Neural crest cell (in vitro differentiated cells): ENCODE measurements at regions not wholly inside any gene's neighbourhood (a gene's known extent, or its start where the extent isn't known, plus 50 kb on each side); places are given as distances from the start of the nearest gene placed in this dataset.
A peak's percentile ranks its signal among the peaks of the same experiment; 100 is the strongest.
"Not testable (repeated sequence)": the region's sequence is repeated elsewhere in the genome, so short reads cannot be mapped to it uniquely, and the experiment has no call there.

ENCODE experiments used
- DNase-seq: peaks from one replicate; pipeline ENCODE4 v3.0.0; 2021; ENCODE audit warnings: low read depth, mixed read lengths, low spot score
- H3K27ac Mint-ChIP-seq: one replicate; pipeline ENCODE4 v1.8.0; 2021; ENCODE audit warnings: mild to moderate bottlenecking, mixed read lengths; ENCODE audit not compliant: unreplicated experiment
- H3K27me3 Mint-ChIP-seq: 2 replicates; pipeline ENCODE4 v1.8.0; 2021; ENCODE audit warnings: low read depth, mild to moderate bottlenecking, mixed read lengths
- H3K36me3 Mint-ChIP-seq: 2 replicates; pipeline ENCODE4 v1.8.0; 2021; ENCODE audit warnings: low read depth, mild to moderate bottlenecking, mixed read lengths
- H3K4me1 Mint-ChIP-seq: 2 replicates; pipeline ENCODE4 v1.8.0; 2021; ENCODE audit warnings: mixed read lengths
- H3K4me3 Mint-ChIP-seq: one replicate; pipeline ENCODE4 v1.8.0; 2021; ENCODE audit warnings: mild to moderate bottlenecking, mixed read lengths
- H3K9me3 Mint-ChIP-seq: 2 replicates; pipeline ENCODE4 v1.8.0; 2021; ENCODE audit warnings: mixed read lengths
- CTCF ChIP-seq: fragments of 200-600 bp; sonication (generic); conservative IDR thresholded peaks from 2 replicates; pipeline ENCODE4 v1.5.0; 2021; ENCODE audit warnings: antibody characterized with exemption, mild to moderate bottlenecking

DNA sequence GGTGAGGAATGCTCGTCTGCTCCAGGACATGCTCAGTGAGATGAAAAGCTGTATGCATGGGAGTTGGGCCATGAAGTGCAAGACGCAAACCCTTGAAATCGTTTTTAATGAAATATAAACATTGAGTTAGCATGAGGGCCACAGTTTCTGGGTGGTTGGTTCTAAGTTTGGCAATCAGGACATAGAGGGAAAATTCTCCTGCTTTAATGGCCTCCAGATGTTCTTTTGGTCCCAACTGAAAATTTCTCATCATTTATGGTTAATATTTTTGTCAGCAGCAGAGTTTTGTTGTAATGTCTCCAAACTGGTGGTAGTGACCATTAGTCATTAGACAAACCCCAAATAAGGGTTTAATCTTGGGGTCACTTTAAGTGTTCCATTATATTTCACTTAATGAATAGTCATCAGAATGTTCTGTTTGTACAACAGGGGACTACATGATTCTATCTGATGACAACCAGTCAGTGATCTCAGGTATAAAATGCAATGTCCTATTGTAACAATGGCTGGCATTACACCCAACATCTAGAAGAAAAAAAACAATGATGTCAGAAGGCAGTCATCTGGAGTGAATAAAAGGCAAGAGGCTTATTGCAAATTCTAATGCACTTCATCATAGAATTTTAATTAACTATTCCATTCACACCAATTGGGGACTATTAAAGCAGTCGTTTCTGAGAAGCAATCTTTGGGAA, 197.4 kb downstream of the JCAD start:
- Mint-ChIP-seq H3K4me3 (no peak overlapping the region), H3K9me3 (no peaks in the 10 kb centered on the region), H3K27ac (no peak overlapping the region), H3K27me3 (no peaks in the 10 kb centered on the region), H3K36me3 (no peaks in the 10 kb centered on the region), H3K4me1 (peaks cover 37% of the 10 kb centered on the region)
- no peak for TF ChIP-seq CTCF
- DNase-seq, result no peak

- H3K27ac Mint-ChIP-seq, H3K9me3 Mint-ChIP-seq, H3K36me3 Mint-ChIP-seq, H3K4me3 Mint-ChIP-seq, DNase-seq, H3K27me3 Mint-ChIP-seq: not testable (repeated sequence)
- H3K4me1 Mint-ChIP-seq, result peaks cover 32% of the 10 kb centered on the region
These were observed 198.2 kb downstream of the JCAD start for GRCh38 chr10:29861231-29861630.

DNA sequence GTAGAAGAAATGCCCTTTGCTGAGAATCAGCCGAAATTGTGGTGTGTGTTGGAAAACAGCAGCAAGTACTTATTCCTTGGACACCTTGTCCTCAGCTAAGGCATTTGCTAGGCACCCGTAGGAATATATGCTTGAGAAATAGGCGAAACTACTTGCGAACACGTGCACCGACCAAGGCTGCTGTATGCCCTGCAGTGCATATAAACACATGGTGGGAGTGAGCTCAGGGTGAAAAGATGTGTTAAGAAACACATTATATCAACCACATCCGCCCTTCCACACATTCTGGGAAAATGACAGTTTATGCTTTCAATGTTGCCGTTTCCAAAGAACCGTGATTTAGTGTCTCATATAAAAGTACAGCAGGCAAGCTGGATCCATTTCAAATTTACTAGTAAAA, 199.2 kb downstream of the JCAD start:
- Mint-ChIP-seq H3K36me3 (no peaks in the 10 kb centered on the region), H3K4me1 (peaks cover 21% of the 10 kb centered on the region), H3K4me3 (no peak overlapping the region), H3K9me3 (no peaks in the 10 kb centered on the region), H3K27ac (no peak overlapping the region), H3K27me3 (no peaks in the 10 kb centered on the region)
- DNase-seq, result no peak
- TF ChIP-seq CTCF, result no peak

- Mint-ChIP-seq H3K27ac (no peak overlapping the region), H3K36me3 (no peaks in the 10 kb centered on the region), H3K9me3 (no peaks in the 10 kb centered on the region), H3K4me3 (no peak overlapping the region), H3K4me1 (peaks cover 19% of the 10 kb centered on the region), H3K27me3 (no peaks in the 10 kb centered on the region)
- no peak for DNase-seq
- TF ChIP-seq CTCF, result no peak
These were observed 199.8 kb downstream of the JCAD start for GRCh38 chr10:29859521-29860130.

- peak overlapping the region; percentile 16 for H3K4me3 Mint-ChIP-seq
- H3K27ac Mint-ChIP-seq, result no peak overlapping the region
- peaks cover 19% of the 10 kb centered on the region for H3K4me1 Mint-ChIP-seq
- H3K36me3 Mint-ChIP-seq, result no peaks in the 10 kb centered on the region
- TF ChIP-seq CTCF, result peak; percentile 7
- no peaks in the 10 kb centered on the region for H3K27me3 Mint-ChIP-seq
- H3K9me3 Mint-ChIP-seq, result no peaks in the 10 kb centered on the region
- DNase-seq, result no peak
These were observed 200.6 kb downstream of the JCAD start for GRCh38 chr10:29858702-29859267.
